ENCODE measurements at regions not wholly inside any gene's neighbourhood (a gene's known extent, or its start where the extent isn't known, plus 50 kb on each side); places are given as distances from the start of the nearest gene placed in this dataset.

DNA sequence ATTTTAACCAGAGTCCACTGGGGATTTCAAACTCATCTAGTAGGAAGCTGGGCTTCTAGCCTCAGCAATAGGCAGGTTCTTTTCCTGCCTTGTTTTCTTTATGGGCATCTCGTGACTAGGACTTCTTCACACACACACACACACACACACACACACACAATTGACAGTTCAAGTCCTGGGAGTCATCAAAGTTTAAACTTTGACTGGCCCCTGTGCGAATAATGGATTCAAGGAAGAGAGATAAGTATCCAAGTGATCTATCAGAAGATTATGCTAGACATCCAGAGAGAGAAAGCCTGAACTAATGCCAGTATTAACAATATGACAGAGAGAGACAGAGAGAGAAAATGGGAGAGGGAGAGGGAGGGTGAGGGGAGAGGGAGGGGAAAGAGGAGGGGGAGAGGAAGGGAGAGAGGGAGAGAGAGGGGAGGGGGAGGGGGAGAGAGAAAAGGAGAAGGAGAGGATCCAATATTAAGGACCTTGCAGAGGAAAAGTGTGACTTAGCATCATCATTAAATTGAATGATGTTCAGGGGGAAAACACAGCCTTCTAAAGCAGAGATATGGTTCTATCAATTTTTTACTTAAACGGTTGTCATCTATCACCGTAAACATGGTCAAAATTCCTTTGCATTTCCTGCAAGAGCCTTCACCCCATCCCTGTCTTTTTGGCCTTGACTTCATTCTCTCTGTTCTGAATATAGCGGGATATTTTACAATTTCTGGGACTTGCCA is 327.6 kb upstream of the ZEB2 start:
- no peak for DNase-seq

DNA sequence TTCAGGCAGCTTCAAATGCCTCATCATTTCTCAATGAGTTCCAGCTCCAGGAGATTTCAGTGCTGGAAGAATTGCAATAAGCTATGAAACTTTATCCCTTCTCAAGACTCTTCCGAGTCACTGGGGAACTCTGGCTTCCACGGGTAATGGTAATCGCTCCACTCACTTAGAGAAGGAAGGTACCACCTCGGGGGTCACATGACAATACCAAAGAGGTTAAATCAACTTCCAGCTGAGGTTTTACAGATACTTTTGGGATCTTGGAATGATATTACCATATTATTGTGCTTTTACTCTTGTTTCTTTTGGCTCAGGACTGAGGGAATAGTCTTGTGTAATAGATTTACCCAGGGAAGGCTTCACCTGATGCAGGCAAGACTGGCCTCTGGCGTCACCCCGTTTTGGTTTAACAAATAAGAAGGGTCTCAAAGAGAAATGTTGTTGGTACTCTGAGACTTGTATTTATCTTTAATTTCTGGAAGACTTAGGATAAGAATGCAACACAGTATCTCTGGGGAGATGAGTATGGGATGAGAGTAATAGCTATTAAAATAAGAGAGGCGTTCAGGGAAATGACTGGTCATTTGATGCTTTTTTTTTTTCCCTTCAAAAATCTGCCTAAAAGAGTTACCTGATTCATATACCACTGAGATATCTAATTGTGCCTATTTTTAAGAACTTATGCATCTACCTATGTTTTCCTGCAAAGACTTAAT is 316.9 kb upstream of the ZEB2 start:
- DNase-seq = no peak

DNA sequence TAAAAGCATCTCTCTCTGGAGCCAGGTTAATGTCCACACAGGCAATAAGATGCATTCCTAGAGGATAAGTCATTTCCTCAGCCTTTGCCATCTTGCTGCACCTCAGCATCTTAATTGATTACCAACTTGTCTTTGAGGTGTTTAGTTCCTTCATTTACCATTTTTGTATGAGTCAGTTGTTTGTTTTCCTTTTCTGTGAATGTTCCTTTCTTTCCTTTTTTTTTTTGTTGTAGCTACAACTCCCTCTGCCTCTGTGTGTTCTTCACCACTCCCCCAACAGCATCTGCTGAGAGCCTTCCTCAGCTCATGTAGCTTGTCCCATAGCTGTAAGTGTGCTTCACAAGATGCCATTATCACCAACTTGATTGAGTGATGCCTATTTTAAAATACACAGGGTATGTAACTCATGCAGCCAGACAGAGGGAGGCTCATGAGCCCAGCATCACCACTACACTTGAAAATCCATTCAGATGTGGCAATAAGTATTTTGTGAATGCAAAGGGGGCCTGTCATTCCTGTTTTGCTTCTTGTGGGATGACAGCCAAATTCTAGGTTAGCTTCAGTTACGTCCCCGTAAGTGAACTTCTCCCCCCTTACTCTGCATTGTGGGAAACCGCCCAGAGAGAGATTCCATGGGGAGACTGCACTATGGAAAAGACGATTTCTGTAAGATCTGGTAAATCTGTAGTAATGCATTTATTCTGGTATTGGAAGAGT is 315.9 kb upstream of the ZEB2 start:
- DNase-seq = no peak

DNA sequence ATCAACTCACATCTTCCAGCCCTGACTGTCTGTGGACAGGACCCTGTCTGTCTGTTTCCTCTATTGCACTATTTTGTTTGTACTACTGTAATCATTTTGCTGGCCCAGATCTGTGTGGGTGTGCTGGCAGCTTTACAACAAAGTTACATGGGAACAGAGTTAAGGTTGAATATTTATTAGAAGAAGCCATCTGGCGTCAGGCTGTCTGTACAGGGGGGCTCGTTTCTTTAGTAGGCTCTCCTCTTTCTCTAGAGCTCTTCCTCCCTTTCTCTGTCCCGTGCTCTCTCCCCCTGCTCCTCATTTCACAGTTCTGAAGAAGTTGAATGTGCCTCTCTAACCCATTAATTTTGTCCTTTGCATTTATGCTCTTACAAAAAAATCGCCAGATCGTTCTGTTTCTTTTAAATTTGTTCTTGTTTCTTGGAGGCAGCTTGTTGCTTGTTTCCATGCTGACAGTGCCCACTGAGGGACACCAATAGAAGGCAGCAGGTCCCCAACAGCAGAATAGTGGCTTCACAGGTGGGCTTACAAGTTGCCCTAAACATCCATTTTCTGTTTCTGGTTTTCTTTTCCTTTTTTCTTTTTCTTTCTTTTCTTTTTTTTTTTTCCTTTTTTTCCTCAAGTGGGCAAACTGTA is 315.2 kb upstream of the ZEB2 start:
- DNase-seq = no peak

DNA sequence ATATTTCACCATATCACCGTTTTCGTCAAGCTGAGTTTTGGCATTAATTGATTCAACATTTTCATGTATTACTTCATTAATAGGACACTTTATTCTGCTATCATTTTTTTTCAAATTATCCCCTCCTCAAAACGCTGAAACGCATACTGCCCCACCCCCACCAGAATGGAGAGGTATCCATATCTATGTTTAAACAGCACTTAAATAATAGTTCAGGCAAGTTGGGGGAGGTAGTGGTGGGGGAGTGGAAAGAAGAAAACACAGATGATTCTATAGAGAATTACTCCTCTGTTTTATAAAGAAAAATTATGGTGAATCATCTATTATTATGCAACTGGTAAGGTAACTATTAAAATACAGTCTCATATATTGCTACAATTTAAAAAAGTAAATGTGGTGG is 314.4 kb upstream of the ZEB2 start:
- no peak for DNase-seq

DNA sequence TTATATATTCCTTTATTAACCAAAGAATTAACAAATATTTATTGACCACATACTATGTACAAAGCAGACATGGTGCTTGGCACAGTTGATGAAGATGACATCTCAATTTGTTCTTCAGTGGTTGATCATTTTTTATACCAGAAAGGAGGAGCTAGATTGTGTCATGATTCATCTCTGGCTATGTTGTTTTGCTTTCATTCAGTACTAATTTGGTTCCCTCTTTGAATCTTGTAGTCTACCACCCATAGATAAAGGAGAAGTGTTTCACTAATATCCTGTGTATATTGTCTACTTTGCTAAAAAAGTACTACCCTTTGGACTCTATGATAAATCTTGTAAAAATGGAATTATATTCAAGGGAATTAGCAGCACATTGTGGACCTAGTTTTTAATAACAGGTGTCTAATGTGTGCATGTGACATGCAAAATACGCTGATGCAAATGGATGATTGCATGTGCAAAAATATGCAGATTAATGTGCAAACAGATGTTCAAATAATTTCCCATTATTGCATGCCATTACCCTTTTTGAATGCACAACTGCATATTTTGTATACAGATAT is 313.2 kb upstream of the ZEB2 start:
- DNase-seq = no peak

DNA sequence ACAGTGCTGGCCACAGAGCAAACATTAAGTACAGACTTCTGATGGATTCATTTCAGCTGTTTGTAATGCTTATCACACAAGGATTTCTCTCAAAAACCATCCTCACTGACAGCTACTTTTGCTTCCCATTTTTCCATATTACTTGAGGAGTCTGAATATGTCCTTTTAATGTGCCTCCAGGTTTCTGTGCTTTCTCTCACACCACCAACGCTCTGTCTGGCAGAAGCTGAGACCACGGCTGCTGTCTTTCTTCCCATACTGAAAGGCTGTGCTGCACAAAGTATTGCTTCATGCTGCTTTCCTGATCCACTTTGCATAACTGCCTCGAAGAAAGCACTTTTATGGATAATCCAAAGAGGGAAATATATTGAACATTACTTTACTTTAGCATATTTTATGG is 312.1 kb upstream of the ZEB2 start:
- no peak for DNase-seq

DNA sequence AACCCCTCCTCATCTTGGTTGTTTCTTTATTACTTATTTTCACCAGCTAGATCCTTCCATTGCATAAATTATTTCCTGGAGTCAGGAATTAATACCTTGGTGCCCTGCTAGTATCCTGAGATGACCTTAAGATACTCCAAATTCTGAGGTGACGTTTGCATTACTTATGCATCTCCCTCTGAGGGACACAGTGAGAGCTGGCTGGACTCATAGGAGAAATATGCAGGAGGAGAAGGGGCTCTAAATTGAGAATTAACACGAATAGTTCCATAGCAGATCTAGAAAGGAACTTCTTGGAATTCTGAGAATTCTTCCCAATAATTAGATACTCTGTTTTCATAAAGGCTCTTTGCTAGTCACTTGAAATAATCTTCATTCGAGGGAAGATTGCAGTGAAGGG is 310.6 kb upstream of the ZEB2 start:
- no peak for DNase-seq

DNA sequence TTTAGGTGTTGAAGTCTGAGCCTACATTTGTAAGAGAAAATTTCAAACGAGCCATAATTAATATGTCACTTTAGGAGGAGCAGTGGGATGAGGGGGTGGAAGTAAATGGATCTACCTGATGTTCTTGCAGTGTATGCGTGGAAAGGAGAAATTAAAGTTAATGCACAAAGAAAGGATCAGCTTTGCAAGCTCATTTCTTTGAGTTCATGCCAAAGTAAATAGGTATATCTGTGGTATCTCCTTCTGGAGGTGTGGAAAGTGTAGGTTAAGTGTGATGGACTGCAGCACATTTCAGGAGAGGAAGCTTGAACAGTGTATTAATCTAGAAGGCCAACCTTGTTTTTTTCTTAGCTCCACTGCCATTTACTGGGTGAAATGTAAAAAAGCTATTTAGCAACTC is 307.5 kb upstream of the ZEB2 start:
- no peak for DNase-seq

DNA sequence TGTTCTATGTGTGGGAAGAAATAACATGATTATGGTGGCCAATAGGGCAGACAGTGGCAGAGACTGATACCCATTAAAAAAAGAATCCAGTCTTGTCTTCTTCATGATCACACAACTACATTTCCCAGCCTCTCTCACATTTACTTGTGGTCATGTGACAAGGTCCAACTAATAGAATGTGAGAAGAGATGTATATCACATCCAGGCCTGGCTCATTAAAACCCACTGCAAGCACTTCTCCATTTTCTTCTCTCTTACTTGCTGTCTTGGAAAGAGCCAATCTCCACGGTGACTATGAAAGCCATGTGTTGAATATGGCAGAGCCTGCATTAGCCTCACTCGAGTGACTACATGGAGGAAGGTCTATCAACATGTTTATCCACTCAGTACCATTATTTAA is 306.2 kb upstream of the ZEB2 start:
- DNase-seq = no peak

DNA sequence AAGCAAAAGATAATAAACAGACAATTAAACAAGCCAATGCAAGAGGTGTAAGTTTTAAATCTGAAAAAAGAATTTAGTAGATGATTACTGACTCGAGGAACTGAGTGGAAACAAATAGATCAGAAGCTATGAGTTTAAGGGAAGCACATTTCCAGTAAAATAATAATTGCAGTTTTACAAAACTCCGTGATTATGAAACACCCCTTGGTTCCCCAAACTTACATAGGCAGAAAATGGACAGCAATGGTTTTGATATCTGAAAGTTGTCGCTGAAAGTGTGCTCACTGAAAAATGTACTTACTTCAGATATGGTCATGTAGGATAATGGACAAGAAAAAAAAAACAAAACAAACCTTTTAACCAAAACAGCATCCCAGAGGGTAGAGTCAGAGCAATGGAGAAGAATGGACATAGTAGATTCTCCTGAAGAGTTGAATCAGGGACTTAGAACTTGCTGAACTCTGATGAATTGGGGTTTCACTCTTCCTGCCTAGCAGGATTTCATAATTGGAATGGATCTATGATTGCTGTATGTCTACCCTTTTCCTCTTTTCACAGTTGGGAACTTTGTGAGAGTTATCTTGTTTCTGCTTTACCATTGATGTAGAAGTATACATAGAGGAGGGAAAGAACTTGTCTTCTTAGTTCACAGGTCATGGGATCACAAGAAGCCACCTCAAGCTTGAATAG is 305.6 kb upstream of the ZEB2 start:
- no peak for DNase-seq

DNA sequence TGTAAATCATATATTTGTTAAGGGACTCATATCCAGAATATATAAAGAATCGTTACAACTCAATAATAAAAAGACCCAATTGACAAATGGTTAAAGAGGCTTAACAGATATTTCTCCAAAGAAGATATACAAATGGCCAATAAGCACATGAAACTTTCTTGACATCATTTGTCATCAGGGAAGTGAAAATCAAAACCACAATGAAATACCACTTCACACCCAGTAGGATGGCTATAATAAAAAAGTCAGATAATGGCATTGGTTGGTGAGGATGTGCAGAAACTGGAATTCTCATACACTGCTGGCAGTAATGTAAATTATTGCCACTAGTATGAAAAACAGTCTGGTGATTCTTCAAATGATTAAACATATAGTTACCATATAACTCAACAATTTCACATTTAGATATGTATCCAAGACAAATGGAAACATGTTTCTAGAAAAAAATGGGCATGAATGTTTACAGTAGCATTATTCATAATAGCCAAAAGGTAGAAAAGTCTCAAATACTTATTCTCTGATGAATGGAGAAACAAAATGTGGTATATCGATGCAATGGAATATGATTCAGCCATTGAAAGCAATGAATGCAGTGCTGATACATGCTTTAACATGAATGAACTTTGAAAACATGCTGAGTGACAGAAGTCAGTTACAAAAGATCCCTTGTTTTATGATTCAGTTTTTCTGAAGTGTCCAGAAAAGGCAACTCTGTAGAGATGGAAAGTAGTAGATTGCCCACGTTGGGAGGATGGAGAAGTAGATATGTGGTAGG is 304.6 kb upstream of the ZEB2 start:
- DNase-seq = no peak

DNA sequence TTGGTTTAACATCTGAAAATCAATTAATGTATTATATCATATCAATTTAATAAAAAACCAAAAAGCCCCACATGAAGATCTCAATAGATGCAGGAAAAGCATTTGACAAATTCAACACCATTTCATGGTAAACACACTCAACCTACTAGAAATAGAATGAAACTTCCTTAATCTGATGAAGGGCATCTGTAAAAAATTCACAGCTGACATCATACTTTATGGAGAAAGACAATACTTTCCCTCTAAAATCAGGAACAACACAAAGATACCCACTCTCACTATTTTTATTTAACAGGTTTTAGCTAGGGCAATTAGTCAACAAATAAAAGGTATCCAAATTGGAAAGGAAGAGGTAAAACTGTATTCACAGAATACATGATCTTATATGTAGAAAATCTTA is 303.0 kb upstream of the ZEB2 start:
- DNase-seq = no peak

DNA sequence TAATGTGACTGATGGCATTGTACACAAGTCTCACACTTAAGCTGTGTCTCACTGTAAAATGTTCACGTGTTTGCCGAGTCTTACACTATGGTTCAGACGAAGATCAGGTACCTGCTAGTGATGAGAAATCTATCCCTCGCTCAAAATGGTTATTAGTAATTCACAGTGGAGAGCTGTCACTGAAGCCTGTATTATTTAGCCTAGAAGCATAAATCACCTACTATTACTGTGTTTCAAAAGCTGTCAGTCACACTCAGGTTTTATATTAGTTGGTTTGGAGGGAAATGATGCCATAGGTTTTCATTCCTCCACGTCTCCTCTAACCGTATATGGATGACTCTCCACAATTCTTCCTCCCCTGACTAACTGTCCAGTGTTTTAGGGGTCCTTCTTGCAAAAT is 292.4 kb upstream of the ZEB2 start:
- no peak for DNase-seq

DNA sequence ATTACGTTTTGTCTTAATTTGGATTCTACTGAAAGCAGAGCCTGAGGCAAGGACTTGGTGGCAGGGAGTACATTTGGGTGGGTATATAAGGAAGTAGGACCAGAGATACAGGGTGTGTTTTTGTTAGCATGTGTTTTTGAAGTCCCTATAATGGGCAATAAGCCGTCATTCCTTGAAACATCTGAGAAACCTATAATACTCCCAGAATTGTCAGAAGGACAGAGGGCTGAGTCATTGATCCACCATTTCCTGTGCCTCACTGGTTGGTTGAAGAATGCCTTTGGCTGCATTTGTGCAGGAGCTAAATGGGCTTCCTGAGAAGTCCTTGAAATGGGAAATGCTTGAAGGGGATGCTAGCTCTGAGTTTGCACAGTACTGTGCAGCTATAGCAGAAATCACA is 281.8 kb upstream of the ZEB2 start:
- no peak for DNase-seq

DNA sequence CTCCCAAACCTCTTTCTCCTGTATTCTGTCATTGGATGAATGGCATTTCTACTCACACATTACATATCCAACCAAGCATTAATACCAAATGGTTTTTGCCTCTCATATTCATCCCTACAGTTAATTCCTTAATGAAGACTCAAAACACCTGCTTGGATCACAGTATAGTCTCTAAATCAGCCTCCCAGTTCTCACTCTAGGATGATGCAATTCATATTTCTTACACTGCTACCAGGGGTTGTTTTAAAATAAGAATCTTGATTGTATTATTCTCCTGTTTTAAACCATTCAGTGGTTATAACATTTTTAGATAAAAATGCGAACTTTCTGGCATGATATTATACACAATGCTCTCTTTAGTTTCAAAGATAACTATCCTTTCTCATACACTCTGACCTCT is 281.4 kb upstream of the ZEB2 start:
- DNase-seq = no peak

DNA sequence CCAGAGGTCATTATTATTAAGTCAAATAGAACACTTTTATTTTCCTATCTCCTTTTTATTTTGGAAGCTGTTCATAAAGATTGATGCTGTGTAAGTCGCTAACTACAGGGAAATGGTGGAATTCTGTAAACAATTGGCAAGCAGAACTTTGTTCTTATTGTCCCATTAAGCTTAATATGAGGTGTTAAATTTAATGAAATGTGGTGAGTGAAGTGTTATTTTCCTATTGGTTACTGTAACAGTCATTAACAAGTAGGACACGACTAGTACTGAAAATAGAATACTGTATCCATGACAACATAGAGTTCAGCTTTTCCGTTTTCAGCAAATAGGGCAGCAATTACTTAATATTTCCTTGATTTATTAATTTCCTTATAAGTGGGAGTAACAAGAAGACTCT is 279.1 kb upstream of the ZEB2 start:
- DNase-seq = no peak

DNA sequence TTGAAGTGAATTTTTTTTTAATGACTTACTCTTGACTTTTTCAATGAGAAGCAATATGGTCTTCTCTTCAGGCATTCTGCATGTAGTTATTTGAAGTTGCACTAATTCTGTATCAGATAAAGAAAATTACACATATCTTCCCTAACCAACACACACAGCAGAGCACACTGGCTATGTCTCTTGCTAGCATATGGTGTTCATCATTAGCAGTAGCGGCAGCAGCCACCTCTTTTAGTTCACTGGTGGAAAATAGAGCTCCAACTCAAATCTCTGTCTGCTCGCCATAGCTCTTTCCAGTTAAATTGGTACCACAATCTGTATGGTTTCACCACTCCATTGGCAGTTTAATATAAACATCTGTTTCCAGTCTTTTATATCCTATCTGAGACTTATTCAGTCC is 278.1 kb upstream of the ZEB2 start:
- DNase-seq = no peak

DNA sequence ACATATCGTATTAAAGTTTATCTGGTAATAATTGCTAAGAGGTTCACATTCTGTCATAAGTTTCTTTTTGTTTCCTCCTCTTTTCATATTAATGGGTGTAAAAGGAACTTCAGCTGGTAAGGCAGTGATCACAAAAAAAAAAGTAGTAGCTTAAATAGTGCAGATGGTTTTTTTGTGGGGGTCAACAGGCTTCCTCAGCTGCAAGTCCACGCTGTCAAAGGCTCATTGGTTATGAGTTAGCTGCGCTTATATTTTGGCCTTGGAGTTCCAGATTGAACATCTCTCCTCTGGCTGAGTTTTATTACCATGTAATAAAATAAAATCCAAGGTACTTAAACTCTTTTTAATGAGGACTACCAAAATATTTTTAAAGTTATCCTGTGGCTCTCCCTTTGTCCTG is 277.0 kb upstream of the ZEB2 start:
- no peak for DNase-seq

DNA sequence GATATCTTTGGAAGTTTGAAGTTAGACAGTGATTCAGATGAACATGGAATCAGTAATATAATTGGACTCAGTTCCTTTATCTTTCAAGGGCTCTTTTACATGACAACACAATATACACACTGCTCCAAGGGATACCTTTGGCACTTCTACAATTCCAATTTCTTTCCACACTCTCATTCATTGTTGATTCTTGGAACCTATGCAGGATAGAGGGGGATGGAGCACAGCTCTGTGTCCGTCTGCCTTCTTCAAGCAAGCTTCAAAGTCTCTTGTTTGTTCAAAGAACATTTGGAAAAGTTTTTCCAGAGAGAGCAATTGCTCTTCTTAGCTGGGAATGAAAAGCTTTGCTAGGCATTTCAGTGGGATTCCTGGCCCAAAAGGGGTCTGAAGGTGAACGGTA is 276.2 kb upstream of the ZEB2 start:
- no peak for DNase-seq

DNA sequence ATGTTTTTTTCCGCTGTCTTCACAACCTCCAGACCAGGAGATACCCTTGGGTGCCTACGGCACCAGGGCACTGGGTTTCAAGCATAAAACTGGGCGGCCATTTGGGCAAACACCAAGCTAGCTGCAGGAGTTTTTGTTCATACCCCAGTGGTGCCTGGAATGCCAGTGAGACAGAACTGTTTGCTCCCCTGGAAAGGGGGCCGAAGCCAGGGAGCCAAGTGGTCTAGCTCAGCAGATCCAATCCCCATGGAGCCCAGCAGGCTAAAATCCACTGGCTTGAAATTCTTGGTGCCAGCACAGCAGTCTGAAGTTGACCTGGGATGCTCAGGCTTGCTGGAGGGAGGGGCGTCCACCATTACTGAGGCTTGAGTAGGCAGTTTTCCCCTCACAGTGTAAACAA is 265.3 kb upstream of the ZEB2 start:
- no peak for DNase-seq

DNA sequence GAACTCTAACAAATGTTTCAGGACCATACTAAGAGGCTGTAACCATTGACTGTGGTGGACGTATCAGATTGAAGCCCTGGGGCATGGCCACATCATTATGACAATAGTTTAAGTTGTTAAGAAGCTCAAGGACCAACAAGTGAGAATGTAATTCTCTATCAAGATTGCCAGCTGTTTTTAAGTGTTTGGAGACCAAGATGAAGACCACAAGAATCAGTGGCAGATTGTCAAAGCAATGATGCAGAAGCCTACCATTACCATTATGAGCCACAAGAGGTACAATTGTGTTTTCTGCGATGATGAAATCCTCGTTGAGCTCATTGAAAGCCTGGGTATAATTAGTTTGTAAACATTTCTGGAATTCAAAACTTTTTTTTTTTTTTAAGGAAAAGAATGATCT is 261.1 kb upstream of the ZEB2 start:
- no peak for DNase-seq
